Endothelial cell of umbilical vein (primary cell): ENCODE measurements at regions not wholly inside any gene's neighbourhood (a gene's known extent, or its start where the extent isn't known, plus 50 kb on each side); places are given as distances from the start of the nearest gene placed in this dataset.

Experiments
- BruUV-seq: library from RNA; stranded (reverse); fragments of 400-500 nt; replicated peaks from 2 replicates; lab custom pipeline; 2021; lab: Mats Ljungman, UMichigan
- CTCF ChIA-PET: fragments of 300-600, 350-600 bp; sonication (Branson Sonifier 250); formaldehyde crosslinking; loops from one replicate; lab custom pipeline; 2021; ENCODE audit warnings: antibody characterized with exemption, inconsistent platforms; lab: Charles Lee
- POLR2A ChIA-PET: fragments of 300-600, 350-600 bp; sonication (Branson Sonifier 250); formaldehyde crosslinking; loops from one replicate; lab custom pipeline; 2021; ENCODE audit warnings: antibody characterized with exemption, inconsistent platforms; lab: Charles Lee
- DNase-seq: peaks from one replicate; pipeline ENCODE4 v3.0.0-alpha.2; 2011; ENCODE audit warnings: low read depth, low spot score
- FAIRE-seq: peaks from 2 replicates; lab custom pipeline; 2011; peaks lifted over from hg19 to GRCh38; lab: Jason Lieb, UNC
- H2AFZ ChIP-seq: 2 replicates; pipeline ENCODE4 v1.6.0; 2012; ENCODE audit warnings: low read depth, low read length, control low read depth, inconsistent platforms
- H3K27ac ChIP-seq: 2 replicates; pipeline ENCODE4 v1.5.1; 2011; ENCODE audit warnings: low read depth, mild to moderate bottlenecking, control low read depth, low read length, moderate library complexity; ENCODE audit not compliant: insufficient read depth
- H3K27me3 ChIP-seq, 2 experiments: 2 replicates each; pipeline versions ENCODE4 v1.6.0 to v1.6.1; 2011; ENCODE audit warnings: low read length in 2 of 2, mixed read lengths in 1 of 2; ENCODE audit not compliant: control insufficient read depth in 2 of 2, insufficient read depth in 2 of 2
- H3K36me3 ChIP-seq, 2 experiments: 2 replicates in 1 of 2; 3 replicates in 1 of 2; pipeline ENCODE4 v1.5.1; 2011; ENCODE audit warnings: low read length in 2 of 2, mild to moderate bottlenecking in 1 of 2, moderate library complexity in 1 of 2; ENCODE audit not compliant: control insufficient read depth in 2 of 2, insufficient read depth in 2 of 2; ENCODE audit errors: extremely low read depth in 1 of 2
- H3K4me1 ChIP-seq: 3 replicates; pipeline ENCODE4 v1.5.1; 2011; ENCODE audit warnings: mild to moderate bottlenecking, low read length; ENCODE audit not compliant: control insufficient read depth, insufficient read depth; ENCODE audit errors: extremely low read depth
- H3K4me2 ChIP-seq: 2 replicates; pipeline ENCODE4 v1.6.1; 2011; ENCODE audit warnings: low read length, control low read depth, mixed read lengths; ENCODE audit not compliant: insufficient read depth
- H3K4me3 ChIP-seq, 3 experiments: fragments of 200-600 bp in 1 of 3; sonication (generic), shearing (Covaris generic) in 1 of 3; replicated peaks in 1 of 3; 2 replicates each; pipeline ENCODE4 v1.5.1; 2011 to 2016; ENCODE audit warnings: control low read depth in 3 of 3, low read length in 3 of 3, mild to moderate bottlenecking in 2 of 3, inconsistent platforms in 1 of 3, low read depth in 1 of 3, moderate library complexity in 1 of 3; ENCODE audit not compliant: insufficient read depth in 1 of 3
- H3K79me2 ChIP-seq: 2 replicates; pipeline ENCODE4 v1.6.0; 2012; ENCODE audit warnings: low read length, inconsistent platforms; ENCODE audit not compliant: control insufficient read depth, insufficient read depth
- H3K9ac ChIP-seq: replicated peaks from 2 replicates; pipeline ENCODE3; 2011; ENCODE audit warnings: low read length, control low read depth; ENCODE audit not compliant: insufficient read depth; ENCODE audit errors: extremely low read depth
- H3K9me1 ChIP-seq: replicated peaks from 3 replicates; pipeline ENCODE4 v1.6.0; 2011; ENCODE audit warnings: mild to moderate bottlenecking, low read length; ENCODE audit not compliant: control insufficient read depth, insufficient read depth; ENCODE audit errors: extremely low read depth
- H3K9me3 ChIP-seq: replicated peaks from 2 replicates; pipeline ENCODE4 v1.5.1; 2012; ENCODE audit warnings: low read length, inconsistent platforms; ENCODE audit not compliant: control insufficient read depth, insufficient read depth
- H4K20me1 ChIP-seq: replicated peaks from 2 replicates; pipeline ENCODE3; 2011; ENCODE audit warnings: mild to moderate bottlenecking, low read length; ENCODE audit not compliant: control insufficient read depth, insufficient read depth; ENCODE audit errors: extremely low read depth
- CTCF ChIP-seq, 2 donors: IDR thresholded peaks; 1 replicate in 1 of 2; 2 replicates in 1 of 2; pipeline ENCODE4 v1.5.1; 2011; ENCODE audit warnings: low read length in 2 of 2, mild to moderate bottlenecking in 2 of 2, moderate library complexity in 2 of 2, control low read depth in 1 of 2, inconsistent platforms in 1 of 2, low read depth in 1 of 2; ENCODE audit not compliant: insufficient read depth in 1 of 2; ENCODE audit errors: extremely low read depth in 1 of 2
- EZH2 ChIP-seq: IDR thresholded peaks from 2 replicates; pipeline ENCODE4 v1.6.1; 2012; ENCODE audit warnings: borderline replicate concordance, low read depth, mild to moderate bottlenecking, moderate library complexity, low read length, inconsistent platforms; ENCODE audit not compliant: severe bottlenecking
- FOS ChIP-seq: IDR thresholded peaks from 2 replicates; pipeline ENCODE4 v1.6.1; 2011; ENCODE audit warnings: mild to moderate bottlenecking, low read length, moderate library complexity, borderline replicate concordance; ENCODE audit not compliant: insufficient read depth
- GATA2 ChIP-seq: IDR thresholded peaks from 2 replicates; pipeline ENCODE4 v1.7.0; 2011; ENCODE audit warnings: low read depth, mild to moderate bottlenecking, moderate library complexity, mixed read lengths, low read length; ENCODE audit not compliant: insufficient read length, insufficient read depth
- JUN ChIP-seq: IDR thresholded peaks from 2 replicates; pipeline ENCODE4 v1.6.1; 2011; ENCODE audit warnings: borderline replicate concordance, low read depth; ENCODE audit not compliant: insufficient read length, insufficient read depth
- MAX ChIP-seq: IDR thresholded peaks from 2 replicates; pipeline ENCODE4 v1.6.1; 2011; ENCODE audit not compliant: insufficient read depth, insufficient read length
- MYC ChIP-seq: IDR thresholded peaks from one replicate; pipeline ENCODE4 v1.6.1; 2011; ENCODE audit warnings: mild to moderate bottlenecking, low read depth, low read length
- POLR2A ChIP-seq: IDR thresholded peaks from 2 replicates; pipeline ENCODE4 v1.6.1; 2012; ENCODE audit warnings: low read depth, mild to moderate bottlenecking, control low read depth, low read length
- POLR2AphosphoS5 ChIP-seq: IDR thresholded peaks from 2 replicates; pipeline ENCODE4 v1.6.1; 2012; ENCODE audit warnings: low read depth, mild to moderate bottlenecking, control low read depth, low read length, moderate library complexity; ENCODE audit not compliant: insufficient read depth
- dilution Hi-C: fragments of 300-500 bp; cut with MboI; formaldehyde crosslinking; loops from one replicate; pipeline ENCODE4 v1.15.0; 2019; ENCODE audit warnings: low sequenced_read_pairs; ENCODE audit not compliant: extremely low pct_ligation_motif_present
- intact Hi-C: fragments of 100-400 bp; cut with micrococcal nuclease; formaldehyde crosslinking; loops from one replicate; pipeline ENCODE4 v1.10.0; 2022

GRCh38 chr2:104468846-104469245 is 385.1 kb upstream of the POU3F3 start:
- no peak overlapping the region for H3K4me2 ChIP-seq
- ChIA-PET CTCF (no interaction called here), POLR2A (no interaction called here)
- no TSS peak for BruUV-seq
- H4K20me1 ChIP-seq, result no peaks in the 10 kb centered on the region
- H3K27ac ChIP-seq, result no peak overlapping the region
- no peaks in the 10 kb centered on the region for H3K27me3 ChIP-seq
- no peaks in the 10 kb centered on the region for H3K4me1 ChIP-seq
- H3K9me1 ChIP-seq, result no peaks in the 10 kb centered on the region
- no peak overlapping the region for H3K9ac ChIP-seq
- no peaks in the 10 kb centered on the region for H3K36me3 ChIP-seq
- peaks cover 5% of the 10 kb centered on the region for H3K9me3 ChIP-seq
- dilution Hi-C loops, result no loop called here
- DNase-seq (no peak), FAIRE-seq (no peak)
- H2AFZ ChIP-seq, result no peak overlapping the region
- intact Hi-C loops, result no loop called here
- no peaks in the 10 kb centered on the region for H3K79me2 ChIP-seq
- no peak for TF ChIP-seq GATA2
- TF ChIP-seq FOS, result no peak
- H3K4me3 ChIP-seq, result no peak overlapping the region

GRCh38 chr2:104472076-104472475 is 381.8 kb upstream of the POU3F3 start:
- Histone ChIP-seq H3K4me2 (no peak overlapping the region), H3K9ac (no peak overlapping the region), H3K9me1 (no peaks in the 10 kb centered on the region), H3K36me3 (no peaks in the 10 kb centered on the region), H3K4me1 (no peaks in the 10 kb centered on the region), H3K4me3 (no peak overlapping the region), H3K27ac (no peak overlapping the region), H3K9me3 (peaks cover 2% of the 10 kb centered on the region), H2AFZ (no peak overlapping the region), H3K79me2 (no peaks in the 10 kb centered on the region), H3K27me3 (no peaks in the 10 kb centered on the region), H4K20me1 (no peaks in the 10 kb centered on the region)
- no peak for TF ChIP-seq MAX
- no peak for TF ChIP-seq GATA2
- TF ChIP-seq POLR2A, result no peak
- no peak for TF ChIP-seq EZH2
- TF ChIP-seq POLR2AphosphoS5, result no peak
- no peak for TF ChIP-seq JUN
- TF ChIP-seq MYC, result no peak
- TF ChIP-seq CTCF (IDR thresholded peaks at IDR 0.05; ENCODE audit: extremely low read depth in 1 of 2, insufficient read depth in 1 of 2, low read depth in 1 of 2, low read length in 2 of 2), result no peak
- no peak for TF ChIP-seq FOS
- no TSS peak for BruUV-seq
- FAIRE-seq (no peak), DNase-seq (no peak)
- dilution Hi-C loops (no loop called here), intact Hi-C loops (no loop called here)
- CTCF ChIA-PET, result no interaction called here
- POLR2A ChIA-PET, result no interaction called here
